Astrocyte (in vitro differentiated cells and primary cell): ENCODE measurements at regions not wholly inside any gene's neighbourhood (a gene's known extent, or its start where the extent isn't known, plus 50 kb on each side); places are given as distances from the start of the nearest gene placed in this dataset.
A peak's percentile ranks its signal among the peaks of the same experiment; 100 is the strongest.

Source experiments
- DNase-seq: peaks from one replicate; pipeline ENCODE4 v3.0.0-alpha.2; 2010; ENCODE audit warnings: low read depth
- FAIRE-seq: peaks from 2 replicates; lab custom pipeline; 2011; peaks lifted over from hg19 to GRCh38; lab: Jason Lieb, UNC
- H2AFZ ChIP-seq: 2 replicates; pipeline ENCODE4 v1.6.0; 2012; ENCODE audit warnings: low read depth, low read length, inconsistent platforms
- H3K27ac ChIP-seq: 2 replicates; pipeline ENCODE4 v1.5.1; 2011; ENCODE audit warnings: low read depth, low read length, inconsistent platforms
- H3K27me3 ChIP-seq: 2 replicates; pipeline ENCODE4 v1.6.0; 2011; ENCODE audit warnings: low read length, inconsistent platforms; ENCODE audit not compliant: insufficient read depth
- H3K36me3 ChIP-seq: 2 replicates; pipeline ENCODE4 v1.5.1; 2011; ENCODE audit warnings: low read length, inconsistent platforms; ENCODE audit not compliant: insufficient read depth
- H3K4me1 ChIP-seq: 2 replicates; pipeline ENCODE4 v1.5.1; 2011; ENCODE audit warnings: low read length, inconsistent platforms; ENCODE audit not compliant: insufficient read depth
- H3K4me2 ChIP-seq: 2 replicates; pipeline ENCODE4 v1.6.0; 2012; ENCODE audit warnings: low read length, inconsistent platforms
- H3K4me3 ChIP-seq: 2 replicates; pipeline ENCODE4 v1.5.1; 2011; ENCODE audit warnings: low read depth, mild to moderate bottlenecking, low read length, inconsistent platforms; ENCODE audit not compliant: insufficient read depth
- H3K79me2 ChIP-seq: 2 replicates; pipeline ENCODE4 v1.6.0; 2012; ENCODE audit warnings: mild to moderate bottlenecking, low read length, inconsistent platforms; ENCODE audit not compliant: insufficient read depth
- H3K9ac ChIP-seq: 2 replicates; pipeline ENCODE4 v1.6.0; 2012; ENCODE audit warnings: mild to moderate bottlenecking, low read length, inconsistent platforms
- H3K9me3 ChIP-seq: 2 replicates; pipeline ENCODE4 v1.5.1; 2012; ENCODE audit warnings: low read depth, mild to moderate bottlenecking, low read length, inconsistent platforms; ENCODE audit not compliant: insufficient read depth
- H4K20me1 ChIP-seq: 2 replicates; pipeline ENCODE4 v1.6.0; 2012; ENCODE audit warnings: low read length, inconsistent platforms; ENCODE audit not compliant: insufficient read depth
- H3K27ac Mint-ChIP-seq: one replicate; pipeline ENCODE4 v1.8.0; 2021; ENCODE audit warnings: mild to moderate bottlenecking, mixed read lengths; ENCODE audit not compliant: unreplicated experiment
- H3K27me3 Mint-ChIP-seq: one replicate; pipeline ENCODE4 v1.8.0; 2021; ENCODE audit warnings: low read depth, mixed read lengths; ENCODE audit not compliant: unreplicated experiment
- H3K36me3 Mint-ChIP-seq: one replicate; pipeline ENCODE4 v1.8.0; 2021; ENCODE audit warnings: low read depth, mixed read lengths; ENCODE audit not compliant: unreplicated experiment
- H3K4me1 Mint-ChIP-seq: one replicate; pipeline ENCODE4 v1.8.0; 2021; ENCODE audit warnings: low read depth, mixed read lengths; ENCODE audit not compliant: unreplicated experiment
- H3K4me3 Mint-ChIP-seq: one replicate; pipeline ENCODE4 v1.8.0; 2021; ENCODE audit warnings: mild to moderate bottlenecking, moderate library complexity, mixed read lengths; ENCODE audit not compliant: unreplicated experiment
- H3K9me3 Mint-ChIP-seq: one replicate; pipeline ENCODE4 v1.8.0; 2021; ENCODE audit warnings: mild to moderate bottlenecking, mixed read lengths; ENCODE audit not compliant: unreplicated experiment
- CTCF ChIP-seq: IDR thresholded peaks from 2 replicates; pipeline ENCODE4 v1.5.1; 2011; ENCODE audit warnings: low read depth, mild to moderate bottlenecking, inconsistent platforms, low read length, moderate library complexity; ENCODE audit not compliant: insufficient read depth
- EZH2 ChIP-seq: IDR thresholded peaks from 2 replicates; pipeline ENCODE4 v1.6.1; 2012; ENCODE audit warnings: mild to moderate bottlenecking, low read length, inconsistent platforms; ENCODE audit not compliant: insufficient read depth

DNA sequence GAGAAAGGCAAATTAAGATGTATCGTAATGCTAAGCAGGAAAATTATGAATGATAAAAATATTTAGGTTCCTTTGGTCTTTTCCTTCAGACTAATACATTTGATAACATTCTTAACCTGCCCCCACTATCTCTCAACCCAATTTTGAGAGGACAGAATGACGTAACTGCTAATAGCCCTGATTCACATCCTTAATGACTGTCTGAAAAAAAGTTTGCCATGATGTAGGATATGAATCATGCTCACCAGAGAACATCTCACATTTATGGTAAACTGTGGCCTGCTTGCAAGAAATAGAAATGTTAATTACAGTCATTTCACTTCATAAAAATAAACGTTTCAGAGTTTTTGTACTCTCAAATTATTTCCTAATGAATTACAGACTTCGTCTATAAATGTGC is 128.0 kb upstream of the VEGFC start:
- peak overlapping the region; percentile 39 for H3K4me2 ChIP-seq
- FAIRE-seq: peak; percentile 94
- H3K4me3 ChIP-seq: no peak overlapping the region
- no peak for TF ChIP-seq EZH2
- Mint-ChIP-seq H3K36me3 (no peaks in the 10 kb centered on the region), H3K27ac (peak overlapping the region; percentile 53), H3K27me3 (no peaks in the 10 kb centered on the region), H3K4me3 (no peak overlapping the region), H3K9me3 (peaks cover 7% of the 10 kb centered on the region), H3K4me1 (peaks cover 5% of the 10 kb centered on the region)
- peaks cover 10% of the 10 kb centered on the region for H3K4me1 ChIP-seq
- H2AFZ ChIP-seq: no peak overlapping the region
- H3K27me3 ChIP-seq: no peaks in the 10 kb centered on the region
- DNase-seq: peak; percentile 77
- H3K9me3 ChIP-seq: no peaks in the 10 kb centered on the region
- no peaks in the 10 kb centered on the region for H3K36me3 ChIP-seq
- H3K9ac ChIP-seq: no peak overlapping the region
- peak overlapping the region; percentile 40 for H3K27ac ChIP-seq
- H4K20me1 ChIP-seq: no peaks in the 10 kb centered on the region
- H3K79me2 ChIP-seq: no peaks in the 10 kb centered on the region

DNA sequence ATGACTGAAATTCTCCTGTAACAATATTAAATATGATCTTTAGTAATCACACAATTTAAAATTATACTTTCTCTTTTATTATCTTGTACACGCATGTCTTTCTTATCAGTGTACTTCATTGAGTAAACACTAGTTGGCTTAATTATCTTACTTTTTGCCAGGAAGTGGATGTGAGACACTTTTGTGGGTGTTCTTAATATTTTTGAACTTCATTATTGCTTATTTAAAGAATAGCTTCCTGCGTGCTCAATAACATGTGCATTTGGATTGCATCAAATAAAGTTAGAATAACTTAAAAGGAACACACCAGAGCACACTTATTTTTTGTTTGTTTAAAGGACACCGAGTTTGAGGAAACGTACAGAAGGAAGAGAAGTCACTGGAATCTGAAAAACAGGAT is 128.5 kb upstream of the VEGFC start:
- no peak for FAIRE-seq
- TF ChIP-seq CTCF (no peak), EZH2 (no peak)
- no peaks in the 10 kb centered on the region for H3K36me3 Mint-ChIP-seq

GRCh38 chr4:176924238-176924637 is 131.5 kb upstream of the VEGFC start:
- no peaks in the 10 kb centered on the region for H3K79me2 ChIP-seq
- Mint-ChIP-seq H3K27ac (no peak overlapping the region), H3K4me1 (peaks cover 9% of the 10 kb centered on the region), H3K36me3 (no peaks in the 10 kb centered on the region), H3K4me3 (no peak overlapping the region), H3K27me3 (no peaks in the 10 kb centered on the region), H3K9me3 (no peaks in the 10 kb centered on the region)
- no peak for TF ChIP-seq CTCF
- TF ChIP-seq EZH2: no peak
- no peaks in the 10 kb centered on the region for H3K36me3 ChIP-seq
- H3K4me2 ChIP-seq: no peak overlapping the region
- no peaks in the 10 kb centered on the region for H3K9me3 ChIP-seq
- H3K9ac ChIP-seq: no peak overlapping the region
- no peak overlapping the region for H3K27ac ChIP-seq
- FAIRE-seq: no peak
- no peak for DNase-seq
- H2AFZ ChIP-seq: no peak overlapping the region
- peaks cover 10% of the 10 kb centered on the region for H3K4me1 ChIP-seq
- no peak overlapping the region for H3K4me3 ChIP-seq
- H3K27me3 ChIP-seq: no peaks in the 10 kb centered on the region
- H4K20me1 ChIP-seq: no peaks in the 10 kb centered on the region

More for the DNA sequence above, 128.5 kb upstream of the VEGFC start:
- Histone ChIP-seq H3K9ac (no peak overlapping the region), H3K27me3 (no peaks in the 10 kb centered on the region), H3K9me3 (no peaks in the 10 kb centered on the region), H3K4me2 (no peak overlapping the region), H3K36me3 (no peaks in the 10 kb centered on the region), H3K27ac (peak overlapping the region; percentile 40), H3K79me2 (no peaks in the 10 kb centered on the region), H3K4me1 (peaks cover 10% of the 10 kb centered on the region), H3K4me3 (no peak overlapping the region), H4K20me1 (no peaks in the 10 kb centered on the region), H2AFZ (peak overlapping the region; percentile 51)
- Mint-ChIP-seq H3K4me1 (peaks cover 5% of the 10 kb centered on the region), H3K4me3 (no peak overlapping the region), H3K9me3 (peaks cover 4% of the 10 kb centered on the region), H3K27me3 (no peaks in the 10 kb centered on the region), H3K27ac (no peak overlapping the region)
- peak; percentile 13 for DNase-seq
